Stomach (tissue), 8 donors: ENCODE measurements at regions not wholly inside any gene's neighbourhood (a gene's known extent, or its start where the extent isn't known, plus 50 kb on each side); places are given as distances from the start of the nearest gene placed in this dataset.

Experiments used
- DNase-seq, 2 donors: peaks; one replicate each; pipeline versions ENCODE4 v3.0.0 to v3.0.0-alpha.2; 2013 to 2019
- H3K27ac ChIP-seq, 5 donors: fragments of 200-600 bp in 4 of 5; sonication (generic) in 4 of 5; one replicate each; pipeline ENCODE4 v1.5.1; 2013 to 2019; ENCODE audit warnings: mild to moderate bottlenecking in 1 of 5, moderate library complexity in 1 of 5
- H3K27me3 ChIP-seq, 3 donors: fragments of 200-600 bp; sonication (generic); one replicate each; pipeline ENCODE4 v1.5.1; 2017 to 2019; ENCODE audit warnings: mixed run types in 1 of 3
- H3K36me3 ChIP-seq, 4 donors: fragments of 200-600 bp; sonication (generic); 1 replicate in 3 of 4; 2 replicates in 1 of 4; pipeline ENCODE4 v1.5.1; 2016 to 2019
- H3K4me1 ChIP-seq, 4 donors: fragments of 200-600 bp; sonication (generic); one replicate each; pipeline ENCODE4 v1.5.1; 2016 to 2019
- H3K4me3 ChIP-seq, 4 donors: fragments of 200-600 bp; sonication (generic) in 3 of 4; one replicate each; pipeline ENCODE4 v1.5.1; 2016 to 2019; ENCODE audit warnings: mild to moderate bottlenecking in 1 of 4
- H3K9me3 ChIP-seq, 4 donors: fragments of 200-600 bp; sonication (generic); one replicate each; pipeline ENCODE4 v1.5.1; 2016 to 2019
- CTCF ChIP-seq, 7 experiments: fragments of 450-650 bp in 4 of 7; fragments of 200-600 bp in 3 of 7; sonication (generic) in 3 of 7; IDR thresholded peaks; one replicate each; pipeline ENCODE4 v1.5.1; 2016 to 2019; ENCODE audit warnings: antibody characterized with exemption in 7 of 7, control low read depth in 2 of 7, mild to moderate bottlenecking in 1 of 7
- EP300 ChIP-seq: sonication (generic); formaldehyde crosslinking; IDR thresholded peaks from one replicate; pipeline ENCODE4 v1.6.1; 2017; ENCODE audit warnings: antibody characterized with exemption
- POLR2A ChIP-seq, 4 donors: fragments of 450-650 bp; IDR thresholded peaks; one replicate each; pipeline ENCODE4 v1.6.1; 2016; ENCODE audit warnings: antibody characterized with exemption in 4 of 4, control low read depth in 2 of 4, mild to moderate bottlenecking in 1 of 4, moderate library complexity in 1 of 4
- POLR2AphosphoS5 ChIP-seq, 3 donors: sonication (generic); formaldehyde crosslinking; IDR thresholded peaks; one replicate each; pipeline ENCODE4 v1.6.1; 2016; ENCODE audit warnings: antibody characterized with exemption in 3 of 3
- WGBS, 5 donors: extraction: QIAGEN DNeasy Blood & Tissue Kit in 3 of 5; methylation state at CpG; one replicate each; pipeline versions ENCODE4 v1.1.5 to v1.1.7; 2013 to 2018; 5-methylcytosine and 5-hydroxymethylcytosine counted together
- intact Hi-C: fragments of 100-400 bp; cut with DNase I; formaldehyde crosslinking; loops from one replicate; pipeline ENCODE4 v1.15.1; 2023; ENCODE audit warnings: low total_unique reads
- donor health status: healthy with polysubstance abuse.
- donor health status: Bipolar disorder and iron deficiency.
- donor health status: healthy.

GRCh38 chr9:134516464-134516863 is 125.1 kb upstream of the COL5A1 start:
- intact Hi-C loops: no loop called here
- H3K36me3 ChIP-seq: no peaks in the 10 kb centered on the region
- WGBS, 5 donors: 77 to 85% (median 83%) methylated on average over 5 of the region's 5 CpGs
- TF ChIP-seq CTCF (IDR thresholded peaks at IDR 0.05) (no peak), EP300 (no peak), POLR2A (IDR thresholded peaks at IDR 0.05) (no peak)
- H3K27ac ChIP-seq: no peak overlapping the region
- no peaks in the 10 kb centered on the region for H3K4me1 ChIP-seq
- peaks cover 0 to 9% (median 0%) of the 10 kb centered on the region in 4 donors for H3K9me3 ChIP-seq
- peaks cover 0 to 4% (median 0%) of the 10 kb centered on the region in 3 donors for H3K27me3 ChIP-seq
- H3K4me3 ChIP-seq: no peak overlapping the region
- peak in 1 of 2 donors; percentile 9 for DNase-seq

DNA sequence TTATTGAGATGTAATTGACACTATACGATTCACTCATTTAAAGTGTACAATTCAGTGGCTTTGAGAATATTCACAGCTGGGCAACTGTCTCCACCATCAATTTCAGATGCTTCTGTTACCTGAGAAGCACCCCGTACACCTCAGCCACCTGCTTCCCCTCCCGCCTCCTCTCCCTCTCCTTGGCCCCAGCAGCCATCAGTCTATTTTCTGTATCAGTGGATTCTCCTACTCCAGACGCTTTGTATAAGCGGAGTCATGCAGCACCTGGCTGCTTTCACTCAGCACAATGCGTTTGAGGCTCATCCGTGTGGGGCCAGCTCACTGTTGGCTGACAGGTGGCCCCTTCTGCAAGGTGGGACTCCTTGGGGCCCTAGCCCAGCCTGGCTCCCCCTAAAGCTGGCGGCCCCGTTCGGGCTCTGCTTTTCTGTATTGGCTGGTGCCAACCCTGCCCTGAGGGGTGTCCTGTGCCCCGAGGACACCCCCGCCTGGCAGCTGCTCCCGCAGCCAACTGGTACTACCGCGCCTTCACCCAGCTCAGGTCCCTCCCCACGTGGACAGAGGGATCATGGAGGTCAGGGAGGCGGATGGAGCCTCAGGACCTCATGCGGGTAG is 124.4 kb upstream of the COL5A1 start:
- DNase-seq: peak in 1 of 2 donors; percentile 15
- Histone ChIP-seq H3K4me1 (no peaks in the 10 kb centered on the region), H3K4me3 (no peak overlapping the region), H3K36me3 (no peaks in the 10 kb centered on the region), H3K27ac (no peak overlapping the region), H3K27me3 (peaks cover 0 to 4% (median 0%) of the 10 kb centered on the region in 3 donors), H3K9me3 (peaks cover 0 to 9% (median 0%) of the 10 kb centered on the region in 4 donors)
- 79 to 84% (median 81%) methylated on average over 16 to 18 of the region's 18 CpGs for WGBS, 5 donors
- intact Hi-C loops: no loop called here
- no peak for TF ChIP-seq POLR2AphosphoS5 (IDR thresholded peaks at IDR 0.05)
- no peak for TF ChIP-seq EP300
- TF ChIP-seq POLR2A (IDR thresholded peaks at IDR 0.05): no peak
- TF ChIP-seq CTCF (IDR thresholded peaks at IDR 0.05): no peak

- 80 to 94% (median 89%) methylated on average over 14 to 28 of the region's 28 CpGs for WGBS, 5 donors
- Histone ChIP-seq H3K4me3 (no peak overlapping the region), H3K27me3 (peaks cover 0 to 9% (median 0%) of the 10 kb centered on the region in 3 donors), H3K9me3 (peaks cover 0 to 9% (median 0%) of the 10 kb centered on the region in 4 donors), H3K4me1 (no peaks in the 10 kb centered on the region), H3K36me3 (no peaks in the 10 kb centered on the region), H3K27ac (no peak overlapping the region)
- no peak for TF ChIP-seq EP300
- TF ChIP-seq POLR2AphosphoS5 (IDR thresholded peaks at IDR 0.05): no peak
- no peak for TF ChIP-seq CTCF (IDR thresholded peaks at IDR 0.05)
- no peak for TF ChIP-seq POLR2A (IDR thresholded peaks at IDR 0.05)
- intact Hi-C loops: no loop called here
- peak in 1 of 2 donors; percentile 22 for DNase-seq
Observed at GRCh38 chr9:134518004-134518606, 123.5 kb upstream of the COL5A1 start.

- H3K27me3 ChIP-seq: peaks cover 0 to 16% (median 0%) of the 10 kb centered on the region in 3 donors
- H3K27ac ChIP-seq: no peak overlapping the region
- peak in 1 of 2 donors; percentile 9 for DNase-seq
- peaks cover 0 to 9% (median 0%) of the 10 kb centered on the region in 4 donors for H3K9me3 ChIP-seq
- intact Hi-C loops: no loop called here
- WGBS, 5 donors: 85 to 89% (median 87%) methylated on average over 13 to 15 of the region's 15 CpGs
- no peaks in the 10 kb centered on the region for H3K36me3 ChIP-seq
- TF ChIP-seq POLR2A (IDR thresholded peaks at IDR 0.05) (no peak), POLR2AphosphoS5 (IDR thresholded peaks at IDR 0.05) (no peak), EP300 (no peak), CTCF (IDR thresholded peaks at IDR 0.05) (no peak)
- no peaks in the 10 kb centered on the region for H3K4me1 ChIP-seq
- no peak overlapping the region for H3K4me3 ChIP-seq
Observed at GRCh38 chr9:134519375-134520070, 122.1 kb upstream of the COL5A1 start.
